SK-N-SH (cell line): ENCODE measurements at regions not wholly inside any gene's neighbourhood (a gene's known extent, or its start where the extent isn't known, plus 50 kb on each side); places are given as distances from the start of the nearest gene placed in this dataset.

Experiments
- CTCF ChIA-PET: fragments of 300-600, 350-600 bp; formaldehyde crosslinking; extraction: SDS; loops from one replicate; lab custom pipeline; 2021; lab: Yijun Ruan, JAX
- POLR2A ChIA-PET: fragments of 350-600 bp; sonication (Branson Sonifier 250); formaldehyde crosslinking; extraction: SDS; loops from one replicate; lab custom pipeline; 2020; ENCODE audit warnings: antibody characterized with exemption, inconsistent platforms; lab: Yijun Ruan, JAX
- DNase-seq: peaks from one replicate; pipeline ENCODE4 v3.0.0; 2012
- H2AFZ ChIP-seq: fragments of 200-600 bp; sonication (generic); 2 replicates; pipeline ENCODE4 v1.8.1; 2016; ENCODE audit warnings: antibody characterized with exemption, mild to moderate bottlenecking, low read depth
- H3F3A ChIP-seq: fragments of 200-600 bp; sonication (generic); replicated peaks from 2 replicates; pipeline ENCODE3; 2016; ENCODE audit warnings: antibody characterized with exemption, mild to moderate bottlenecking; ENCODE audit not compliant: insufficient read depth
- H3K27ac ChIP-seq, 2 experiments: fragments of 200-500 bp in 1 of 2; fragments of 200-600 bp in 1 of 2; sonication (Bioruptor generic) in 1 of 2; sonication (generic), shearing (Covaris generic) in 1 of 2; 2 replicates each; pipeline versions ENCODE4 v1.5.1 to v1.6.1; 2014 to 2016; ENCODE audit warnings: low read depth in 2 of 2, inconsistent platforms in 1 of 2, low read length in 1 of 2, mild to moderate bottlenecking in 1 of 2, mixed read lengths in 1 of 2
- H3K27me3 ChIP-seq: fragments of 200-600 bp; sonication (generic), shearing (Covaris generic); 2 replicates; pipeline ENCODE4 v1.6.1; 2016; ENCODE audit warnings: mixed run types; ENCODE audit not compliant: insufficient read depth
- H3K36me3 ChIP-seq, 2 experiments: fragments of 200-500 bp in 1 of 2; fragments of 200-600 bp in 1 of 2; sonication (Bioruptor generic) in 1 of 2; sonication (generic) in 1 of 2; replicated peaks in 1 of 2; 2 replicates each; pipeline versions ENCODE3 to v1.5.1; 2014 to 2016; ENCODE audit warnings: low read length in 1 of 2, mild to moderate bottlenecking in 1 of 2; ENCODE audit not compliant: insufficient read depth in 2 of 2, control insufficient read depth in 1 of 2
- H3K4me1 ChIP-seq, 2 experiments: fragments of 200-500 bp in 1 of 2; fragments of 200-600 bp in 1 of 2; sonication (Bioruptor generic) in 1 of 2; sonication (generic), shearing (Covaris generic) in 1 of 2; 2 replicates each; pipeline versions ENCODE4 v1.5.1 to v1.6.1; 2014 to 2016; ENCODE audit warnings: low read depth in 1 of 2, low read length in 1 of 2, mixed run types in 1 of 2; ENCODE audit not compliant: insufficient read depth in 2 of 2, control insufficient read depth in 1 of 2
- H3K4me2 ChIP-seq: fragments of 200-600 bp; sonication (generic), shearing (Covaris generic); 2 replicates; pipeline ENCODE4 v1.6.1; 2017; ENCODE audit warnings: mixed run types
- H3K4me3 ChIP-seq, 2 experiments: fragments of 200-500 bp in 1 of 2; fragments of 200-600 bp in 1 of 2; sonication (Bioruptor generic) in 1 of 2; sonication (generic), shearing (Covaris generic) in 1 of 2; 2 replicates each; pipeline versions ENCODE4 v1.5.1 to v1.8.1; 2014 to 2016; ENCODE audit warnings: low read depth in 2 of 2, inconsistent platforms in 1 of 2, low read length in 1 of 2, mild to moderate bottlenecking in 1 of 2, mixed read lengths in 1 of 2, moderate library complexity in 1 of 2
- H3K79me2 ChIP-seq: fragments of 200-600 bp; sonication (generic); 2 replicates; pipeline ENCODE4 v1.8.1; 2017; ENCODE audit warnings: mild to moderate bottlenecking; ENCODE audit not compliant: insufficient read depth
- H3K9ac ChIP-seq: fragments of 200-600 bp; sonication (generic); 2 replicates; pipeline ENCODE4 v1.6.1; 2017; ENCODE audit warnings: mixed run types
- H3K9me2 ChIP-seq: fragments of 200-600 bp; sonication (generic); 2 replicates; pipeline ENCODE4 v1.6.1; 2017; ENCODE audit warnings: mixed run types
- H3K9me3 ChIP-seq: fragments of 200-600 bp; sonication (generic); 2 replicates; pipeline ENCODE4 v1.6.1; 2017; ENCODE audit warnings: mixed run types, mild to moderate bottlenecking, moderate library complexity
- H4K20me1 ChIP-seq: fragments of 200-600 bp; sonication (generic); 2 replicates; pipeline ENCODE4 v1.6.1; 2017; ENCODE audit warnings: mild to moderate bottlenecking, mixed run types; ENCODE audit not compliant: insufficient read depth
- CHD2 ChIP-seq: fragments of 150-350 bp; IDR thresholded peaks from 2 replicates; pipeline ENCODE4 v1.6.1; 2018; ENCODE audit warnings: low read length; ENCODE audit not compliant: partially characterized antibody
- CTCF ChIP-seq: fragments of 200-600 bp; sonication (generic); IDR thresholded peaks from 2 replicates; pipeline ENCODE4 v1.6.1; 2017; ENCODE audit warnings: antibody characterized with exemption, mild to moderate bottlenecking, moderate library complexity
- FOXM1 ChIP-seq: IDR thresholded peaks from 2 replicates; pipeline ENCODE4 v1.4.0; 2012; ENCODE audit warnings: low read depth, mild to moderate bottlenecking
- GABPA ChIP-seq: IDR thresholded peaks from 2 replicates; pipeline ENCODE4 v1.4.0; 2012; ENCODE audit warnings: low read depth, mild to moderate bottlenecking
- MEF2A ChIP-seq: IDR thresholded peaks from 2 replicates; pipeline ENCODE4 v1.4.0; 2012; ENCODE audit warnings: low read depth, borderline replicate concordance
- MXI1 ChIP-seq: IDR thresholded peaks from 2 replicates; pipeline ENCODE4 v1.6.1; 2012; ENCODE audit warnings: mild to moderate bottlenecking, low read depth, low read length, improper control_type of control experiment
- NFIC ChIP-seq: IDR thresholded peaks from 2 replicates; pipeline ENCODE4 v1.4.0; 2012; ENCODE audit warnings: borderline replicate concordance
- NRF1 ChIP-seq: IDR thresholded peaks from 2 replicates; pipeline ENCODE4 v1.6.1; 2012; ENCODE audit warnings: low read depth, mild to moderate bottlenecking, low read length
- PBX3 ChIP-seq: IDR thresholded peaks from 2 replicates; pipeline ENCODE4; 2012
- POLR2AphosphoS5 ChIP-seq: IDR thresholded peaks from 2 replicates; pipeline ENCODE4 v1.6.1; 2012; ENCODE audit warnings: low read depth, low read length
- RAD21 ChIP-seq: IDR thresholded peaks from 2 replicates; pipeline ENCODE4 v1.6.1; 2012; ENCODE audit warnings: mild to moderate bottlenecking, low read length
- RCOR1 ChIP-seq: fragments of 150-350 bp; IDR thresholded peaks from 2 replicates; pipeline ENCODE4 v1.6.1; 2017; ENCODE audit warnings: antibody characterized with exemption, low read length
- REST ChIP-seq: IDR thresholded peaks from 2 replicates; pipeline ENCODE4 v1.6.1; 2012; ENCODE audit warnings: mild to moderate bottlenecking, low read depth, low read length, moderate library complexity
- SIN3A ChIP-seq: IDR thresholded peaks from 2 replicates; pipeline ENCODE4 v1.6.1; 2012; ENCODE audit warnings: low read depth, mild to moderate bottlenecking, low read length, moderate library complexity, borderline replicate concordance
- TAF1 ChIP-seq: IDR thresholded peaks from 2 replicates; pipeline ENCODE4 v1.6.1; 2012; ENCODE audit warnings: low read depth, mild to moderate bottlenecking, low read length, moderate library complexity, borderline replicate concordance
- TCF12 ChIP-seq: IDR thresholded peaks from 2 replicates; pipeline ENCODE4 v1.4.0; 2012
- TEAD4 ChIP-seq: IDR thresholded peaks from 2 replicates; pipeline ENCODE4 v1.4.0; 2012; ENCODE audit warnings: mild to moderate bottlenecking, borderline replicate concordance; ENCODE audit not compliant: insufficient read depth
- USF2 ChIP-seq: fragments of 150-350 bp; IDR thresholded peaks from 2 replicates; pipeline ENCODE4 v1.6.1; 2017; ENCODE audit warnings: antibody characterized with exemption, low read length, low read depth, borderline replicate concordance
- YY1 ChIP-seq: IDR thresholded peaks from 2 replicates; pipeline ENCODE4 v1.4.0; 2012; ENCODE audit warnings: low read depth, mild to moderate bottlenecking
- ZBTB33 ChIP-seq: IDR thresholded peaks from 2 replicates; pipeline ENCODE4 v1.4.0; 2012; ENCODE audit warnings: low read depth, borderline replicate concordance
- WGBS: methylation state at CpG from one replicate; pipeline ENCODE4 v1.1.6; 2017; ENCODE audit warnings: low lambda C conversion rate; 5-methylcytosine and 5-hydroxymethylcytosine counted together

- DNase-seq, result no peak
- TF ChIP-seq CHD2 (no peak), SIN3A (no peak), MEF2A (no peak), TCF12 (no peak), YY1 (no peak), NFIC (no peak), REST (no peak), PBX3 (no peak), ZBTB33 (no peak), USF2 (no peak), GABPA (no peak), TAF1 (no peak), POLR2AphosphoS5 (no peak), TEAD4 (no peak), RCOR1 (no peak), NRF1 (no peak), RAD21 (no peak), CTCF (no peak), MXI1 (no peak), FOXM1 (no peak)
- POLR2A ChIA-PET, result no interaction called here
Observed at GRCh38 chr5:171575386-171575785, 155.9 kb downstream of the FGF18 start.

More at GRCh38 chr5:171575386-171575785, 155.9 kb downstream of the FGF18 start:
- no peak overlapping the region for H3K4me3 ChIP-seq
- H3K4me2 ChIP-seq, result no peak overlapping the region
- no peaks in the 10 kb centered on the region for H3K9me2 ChIP-seq
- no peaks in the 10 kb centered on the region for H3F3A ChIP-seq
- H3K9ac ChIP-seq, result no peak overlapping the region
- no peaks in the 10 kb centered on the region for H3K4me1 ChIP-seq
- no peak overlapping the region for H2AFZ ChIP-seq
- no peaks in the 10 kb centered on the region for H4K20me1 ChIP-seq
- no peaks in the 10 kb centered on the region for H3K9me3 ChIP-seq
- CTCF ChIA-PET, result interaction anchor here (1.3 kb wide), 1 partner anchor 21 kb away, joined by 3 read pairs; no protein-coding TSS in a partner anchor
- WGBS, result 51% methylated on average over 3 of the region's 3 CpGs
- H3K36me3 ChIP-seq, result no peaks in the 10 kb centered on the region
- no peaks in the 10 kb centered on the region for H3K79me2 ChIP-seq
- no peak overlapping the region for H3K27ac ChIP-seq
- H3K27me3 ChIP-seq, result peaks cover 4% of the 10 kb centered on the region; the same call in 1 of the 2 replicates
